Panc1 (cell line): ENCODE measurements at regions not wholly inside any gene's neighbourhood (a gene's known extent, or its start where the extent isn't known, plus 50 kb on each side); places are given as distances from the start of the nearest gene placed in this dataset.

ENCODE experiments used
- ATAC-seq: fragments of 200-7000 bp; cut with Tn5 transposase; 2 replicates; pipeline ENCODE4 v1.9.1; 2020; ENCODE audit warnings: mild to moderate bottlenecking, moderate library complexity
- BruUV-seq: library from RNA; stranded (reverse); fragments of 400-500 nt; replicated peaks from 2 replicates; lab custom pipeline; 2021; lab: Mats Ljungman, UMichigan
- CTCF ChIA-PET: fragments of 300-600 bp; sonication (Branson Sonifier 250); formaldehyde crosslinking; loops from one replicate; lab custom pipeline; 2022; ENCODE audit warnings: antibody characterized with exemption; lab: Charles Lee
- POLR2A ChIA-PET: fragments of 300-600 bp; sonication (Branson Sonifier 250); formaldehyde crosslinking; loops from one replicate; lab custom pipeline; 2022; ENCODE audit warnings: antibody characterized with exemption; lab: Charles Lee
- DNase-seq: peaks from one replicate; pipeline ENCODE4 v3.0.0-alpha.2; 2010; ENCODE audit warnings: low read depth, low spot score
- H3K27ac ChIP-seq: 2 replicates; pipeline ENCODE4 v1.5.1; 2011; ENCODE audit warnings: mild to moderate bottlenecking, low read length, inconsistent platforms
- H3K27me3 ChIP-seq: fragments of 200-500 bp; sonication (Bioruptor generic); 2 replicates; pipeline ENCODE4 v1.6.0; 2014; ENCODE audit warnings: low read length, inconsistent platforms; ENCODE audit not compliant: control insufficient read depth, insufficient read depth
- H3K36me3 ChIP-seq: fragments of 200-500 bp; sonication (Bioruptor generic); 2 replicates; pipeline ENCODE4 v1.5.1; 2014; ENCODE audit warnings: inconsistent platforms, mild to moderate bottlenecking, low read length, moderate library complexity; ENCODE audit not compliant: control insufficient read depth, insufficient read depth
- H3K4me1 ChIP-seq: 2 replicates; pipeline ENCODE4 v1.5.1; 2011; ENCODE audit warnings: inconsistent platforms, mild to moderate bottlenecking, low read length, moderate library complexity; ENCODE audit not compliant: control insufficient read depth, insufficient read depth
- H3K4me3 ChIP-seq, 2 experiments: 2 replicates each; pipeline ENCODE4 v1.5.1; 2011 to 2012; ENCODE audit warnings: low read depth in 2 of 2, low read length in 2 of 2, mild to moderate bottlenecking in 2 of 2, inconsistent platforms in 1 of 2, moderate library complexity in 1 of 2
- H3K9me3 ChIP-seq: fragments of 200-500 bp; sonication (Bioruptor generic); 2 replicates; pipeline ENCODE4 v1.5.1; 2014; ENCODE audit warnings: low read depth, mild to moderate bottlenecking, inconsistent platforms, low read length, moderate library complexity; ENCODE audit not compliant: control insufficient read depth, insufficient read depth
- POLR2AphosphoS5 ChIP-seq: IDR thresholded peaks from 2 replicates; pipeline ENCODE4 v1.6.1; 2012; ENCODE audit warnings: mild to moderate bottlenecking, low read depth, low read length, moderate library complexity
- REST ChIP-seq, 2 experiments: IDR thresholded peaks; 2 replicates each; pipeline ENCODE4 v1.6.1; 2011 to 2012; ENCODE audit warnings: low read depth in 2 of 2, control low read depth in 1 of 2, low read length in 1 of 2, mild to moderate bottlenecking in 1 of 2, moderate library complexity in 1 of 2; ENCODE audit not compliant: insufficient read depth in 1 of 2
- SIN3A ChIP-seq: IDR thresholded peaks from 2 replicates; pipeline ENCODE4 v1.6.1; 2012; ENCODE audit warnings: low read depth, mild to moderate bottlenecking, low read length, moderate library complexity, borderline replicate concordance; ENCODE audit not compliant: insufficient read depth
- TCF7L2 ChIP-seq: IDR thresholded peaks from 2 replicates; pipeline ENCODE4 v1.6.1; 2011; ENCODE audit warnings: mild to moderate bottlenecking, low read depth, low read length, inconsistent platforms
- in situ Hi-C: cut with HindIII; loops from 2 replicates; pipeline ENCODE4 v1.10.0; 2016; ENCODE audit warnings: low sequenced_read_pairs, low pct_unique_long_range_greater_than_20kb
- intact Hi-C: fragments of 100-400 bp; cut with micrococcal nuclease; formaldehyde crosslinking; loops from one replicate; pipeline ENCODE4 v1.10.0; 2022; ENCODE audit not compliant: unreplicated experiment
- TF ChIP-seq, protein P1 (sequence below): fragments of 450-650 bp; IDR thresholded peaks from 2 replicates; pipeline ENCODE4 v1.5.1; 2017; ENCODE audit warnings: mild to moderate bottlenecking

DNA sequence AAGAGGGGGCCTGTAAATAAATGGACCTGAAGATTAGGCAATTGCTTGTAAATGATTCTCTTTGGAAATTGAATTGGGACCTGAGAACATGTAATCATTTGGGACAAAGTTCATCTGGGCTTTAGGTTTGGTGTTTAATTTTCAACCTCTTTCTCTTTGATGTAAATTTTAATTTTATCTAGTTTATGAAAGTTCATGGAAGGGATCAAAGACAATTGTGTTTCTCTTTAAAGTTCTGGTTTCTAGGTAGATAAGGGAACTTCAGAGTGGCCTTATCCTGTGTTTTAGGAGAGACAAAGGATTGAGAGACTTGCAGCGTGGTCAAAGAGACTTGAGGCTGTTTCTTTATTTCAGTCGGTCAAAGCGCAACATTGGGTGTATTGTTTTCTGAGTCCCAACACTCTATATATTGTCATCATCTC is 1108.3 kb downstream of the TBL1XR1 start:
- ChIA-PET CTCF (no interaction called here), POLR2A (no interaction called here)
- Histone ChIP-seq H3K4me3 (no peak overlapping the region), H3K4me1 (no peaks in the 10 kb centered on the region), H3K27me3 (no peaks in the 10 kb centered on the region), H3K27ac (no peak overlapping the region), H3K36me3 (no peaks in the 10 kb centered on the region), H3K9me3 (no peaks in the 10 kb centered on the region; the same call in 1 of the 2 replicates)
- no TSS peak for BruUV-seq
- no peak for ATAC-seq
- intact Hi-C loops = no loop called here
- TF ChIP-seq SIN3A = no peak
- TF ChIP-seq REST (IDR thresholded peaks at IDR 0.05; ENCODE audit: insufficient read depth in 1 of 2, low read depth in 2 of 2, low read length in 1 of 2) = no peak
- TF ChIP-seq POLR2AphosphoS5 = no peak
- TF ChIP-seq, protein P1, sequence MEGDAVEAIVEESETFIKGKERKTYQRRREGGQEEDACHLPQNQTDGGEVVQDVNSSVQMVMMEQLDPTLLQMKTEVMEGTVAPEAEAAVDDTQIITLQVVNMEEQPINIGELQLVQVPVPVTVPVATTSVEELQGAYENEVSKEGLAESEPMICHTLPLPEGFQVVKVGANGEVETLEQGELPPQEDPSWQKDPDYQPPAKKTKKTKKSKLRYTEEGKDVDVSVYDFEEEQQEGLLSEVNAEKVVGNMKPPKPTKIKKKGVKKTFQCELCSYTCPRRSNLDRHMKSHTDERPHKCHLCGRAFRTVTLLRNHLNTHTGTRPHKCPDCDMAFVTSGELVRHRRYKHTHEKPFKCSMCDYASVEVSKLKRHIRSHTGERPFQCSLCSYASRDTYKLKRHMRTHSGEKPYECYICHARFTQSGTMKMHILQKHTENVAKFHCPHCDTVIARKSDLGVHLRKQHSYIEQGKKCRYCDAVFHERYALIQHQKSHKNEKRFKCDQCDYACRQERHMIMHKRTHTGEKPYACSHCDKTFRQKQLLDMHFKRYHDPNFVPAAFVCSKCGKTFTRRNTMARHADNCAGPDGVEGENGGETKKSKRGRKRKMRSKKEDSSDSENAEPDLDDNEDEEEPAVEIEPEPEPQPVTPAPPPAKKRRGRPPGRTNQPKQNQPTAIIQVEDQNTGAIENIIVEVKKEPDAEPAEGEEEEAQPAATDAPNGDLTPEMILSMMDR = no peak
- TF ChIP-seq TCF7L2 = no peak
- in situ Hi-C loops = no loop called here
- no peak for DNase-seq

GRCh38 chr3:176087066-176087697 is 1110.1 kb downstream of the TBL1XR1 start:
- ATAC-seq (no peak), DNase-seq (no peak)
- Histone ChIP-seq H3K9me3 (no peaks in the 10 kb centered on the region; the same call in 1 of the 2 replicates), H3K36me3 (no peaks in the 10 kb centered on the region), H3K4me3 (no peak overlapping the region), H3K4me1 (no peaks in the 10 kb centered on the region), H3K27me3 (no peaks in the 10 kb centered on the region), H3K27ac (no peak overlapping the region)
- BruUV-seq = no TSS peak
- CTCF ChIA-PET = no interaction called here
- intact Hi-C loops = no loop called here
- no peak for TF ChIP-seq SIN3A
- TF ChIP-seq, protein P1 = no peak
- no peak for TF ChIP-seq REST (IDR thresholded peaks at IDR 0.05; ENCODE audit: insufficient read depth in 1 of 2, low read depth in 2 of 2, low read length in 1 of 2)
- POLR2A ChIA-PET = no interaction called here
- in situ Hi-C loops = no loop called here
